ENCODE measurements at regions not wholly inside any gene's neighbourhood (a gene's known extent, or its start where the extent isn't known, plus 50 kb on each side); places are given as distances from the start of the nearest gene placed in this dataset.

DNA sequence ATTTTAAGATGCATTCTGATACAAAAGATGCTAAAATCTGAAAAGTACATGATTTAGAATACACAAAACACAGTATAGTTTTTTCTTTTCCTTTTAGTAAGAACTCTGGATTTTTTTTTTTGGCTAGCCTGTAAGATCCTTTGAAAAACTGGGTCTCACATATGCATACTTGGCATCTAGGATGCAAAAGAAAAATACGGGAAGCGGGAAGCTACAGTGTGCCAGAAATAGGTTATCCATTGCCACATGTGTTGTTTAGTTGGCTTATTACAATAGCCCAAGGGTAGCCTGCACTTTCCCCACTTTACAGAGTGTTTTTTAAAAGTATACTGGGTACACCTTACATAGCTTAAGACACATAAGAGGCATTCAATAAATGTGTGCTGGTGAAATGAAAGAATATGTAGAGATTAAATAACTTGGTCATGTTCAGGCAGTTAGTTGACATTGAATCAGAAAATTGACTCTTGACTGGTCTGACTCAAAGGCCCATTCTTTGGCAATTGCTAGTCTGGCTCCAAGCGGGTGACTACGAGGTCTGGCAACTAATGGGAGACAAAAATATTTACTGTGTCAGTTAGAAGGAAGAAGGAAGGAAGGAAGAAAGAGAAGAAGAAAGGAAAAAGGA is 286.8 kb upstream of the TRIB2 start:
- TF ChIP-seq, protein P1, sequence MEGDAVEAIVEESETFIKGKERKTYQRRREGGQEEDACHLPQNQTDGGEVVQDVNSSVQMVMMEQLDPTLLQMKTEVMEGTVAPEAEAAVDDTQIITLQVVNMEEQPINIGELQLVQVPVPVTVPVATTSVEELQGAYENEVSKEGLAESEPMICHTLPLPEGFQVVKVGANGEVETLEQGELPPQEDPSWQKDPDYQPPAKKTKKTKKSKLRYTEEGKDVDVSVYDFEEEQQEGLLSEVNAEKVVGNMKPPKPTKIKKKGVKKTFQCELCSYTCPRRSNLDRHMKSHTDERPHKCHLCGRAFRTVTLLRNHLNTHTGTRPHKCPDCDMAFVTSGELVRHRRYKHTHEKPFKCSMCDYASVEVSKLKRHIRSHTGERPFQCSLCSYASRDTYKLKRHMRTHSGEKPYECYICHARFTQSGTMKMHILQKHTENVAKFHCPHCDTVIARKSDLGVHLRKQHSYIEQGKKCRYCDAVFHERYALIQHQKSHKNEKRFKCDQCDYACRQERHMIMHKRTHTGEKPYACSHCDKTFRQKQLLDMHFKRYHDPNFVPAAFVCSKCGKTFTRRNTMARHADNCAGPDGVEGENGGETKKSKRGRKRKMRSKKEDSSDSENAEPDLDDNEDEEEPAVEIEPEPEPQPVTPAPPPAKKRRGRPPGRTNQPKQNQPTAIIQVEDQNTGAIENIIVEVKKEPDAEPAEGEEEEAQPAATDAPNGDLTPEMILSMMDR (IDR thresholded peaks at IDR 0.05): no peak
- TF ChIP-seq ZFX (IDR thresholded peaks at IDR 0.05; ENCODE audit: borderline replicate concordance): no peak

Data from 22Rv1 (cell line).